Cardiac muscle cell (in vitro differentiated cells and primary cell): ENCODE measurements at regions not wholly inside any gene's neighbourhood (a gene's known extent, or its start where the extent isn't known, plus 50 kb on each side); places are given as distances from the start of the nearest gene placed in this dataset.

Source experiments
- DNase-seq, 2 donors: peaks; one replicate each; pipeline versions ENCODE4 v3.0.0 to v3.0.0-alpha.2; 2010 to 2017; ENCODE audit warnings: low read depth in 1 of 2, low spot score in 1 of 2
- H3K27ac ChIP-seq: fragments of 200-600 bp; sonication (generic); 2 replicates; pipeline ENCODE4 v1.5.1; 2016
- H3K27me3 ChIP-seq: fragments of 200-600 bp; sonication (generic); 2 replicates; pipeline ENCODE4 v1.6.0; 2016; ENCODE audit warnings: control low read depth
- H3K36me3 ChIP-seq: fragments of 200-600 bp; sonication (generic); 2 replicates; pipeline ENCODE4 v1.5.1; 2016; ENCODE audit warnings: control low read depth
- H3K4me1 ChIP-seq: fragments of 200-600 bp; sonication (generic); 2 replicates; pipeline ENCODE4 v1.8.1; 2017; ENCODE audit warnings: low read depth, mild to moderate bottlenecking, mixed run types
- H3K4me3 ChIP-seq: fragments of 200-600 bp; sonication (generic); 2 replicates; pipeline ENCODE4 v1.5.1; 2016; ENCODE audit warnings: mild to moderate bottlenecking
- H3K9me3 ChIP-seq: fragments of 200-600 bp; sonication (generic); 2 replicates; pipeline ENCODE4 v1.5.1; 2017; ENCODE audit warnings: low read depth, mild to moderate bottlenecking, control low read depth
- TF ChIP-seq, protein P1 (sequence below): IDR thresholded peaks from 2 replicates; pipeline ENCODE4 v1.5.1; 2012; ENCODE audit warnings: low read depth, mild to moderate bottlenecking, low read length

DNA sequence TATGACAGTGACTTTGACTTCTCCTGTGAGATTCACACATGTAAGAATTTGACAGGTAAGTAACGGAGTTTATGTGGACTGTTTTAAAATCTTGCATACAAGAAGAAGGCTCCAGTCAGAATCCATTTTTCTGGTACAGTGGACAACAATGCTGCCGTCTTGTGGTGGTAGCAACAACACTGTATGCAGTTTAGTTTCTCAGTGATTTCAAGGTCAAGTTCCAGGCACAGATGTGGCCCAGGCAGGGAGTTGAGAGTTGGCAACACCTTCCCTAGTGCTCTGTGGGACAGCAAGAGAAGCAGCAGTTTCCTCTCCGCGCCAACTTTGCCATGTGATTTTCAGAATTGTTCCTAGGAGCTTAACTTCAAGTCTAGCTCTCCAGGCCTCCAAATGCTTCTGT, 56.0 kb upstream of the STPG2 start:
- no peak overlapping the region for H3K4me3 ChIP-seq
- H3K36me3 ChIP-seq, result no peaks in the 10 kb centered on the region
- H3K27me3 ChIP-seq, result no peaks in the 10 kb centered on the region
- DNase-seq, result peak in 1 of 2 donors; percentile 11
- peaks cover 7% of the 10 kb centered on the region for H3K4me1 ChIP-seq
- no peak overlapping the region for H3K27ac ChIP-seq
- H3K9me3 ChIP-seq, result no peaks in the 10 kb centered on the region
- TF ChIP-seq, protein P1, sequence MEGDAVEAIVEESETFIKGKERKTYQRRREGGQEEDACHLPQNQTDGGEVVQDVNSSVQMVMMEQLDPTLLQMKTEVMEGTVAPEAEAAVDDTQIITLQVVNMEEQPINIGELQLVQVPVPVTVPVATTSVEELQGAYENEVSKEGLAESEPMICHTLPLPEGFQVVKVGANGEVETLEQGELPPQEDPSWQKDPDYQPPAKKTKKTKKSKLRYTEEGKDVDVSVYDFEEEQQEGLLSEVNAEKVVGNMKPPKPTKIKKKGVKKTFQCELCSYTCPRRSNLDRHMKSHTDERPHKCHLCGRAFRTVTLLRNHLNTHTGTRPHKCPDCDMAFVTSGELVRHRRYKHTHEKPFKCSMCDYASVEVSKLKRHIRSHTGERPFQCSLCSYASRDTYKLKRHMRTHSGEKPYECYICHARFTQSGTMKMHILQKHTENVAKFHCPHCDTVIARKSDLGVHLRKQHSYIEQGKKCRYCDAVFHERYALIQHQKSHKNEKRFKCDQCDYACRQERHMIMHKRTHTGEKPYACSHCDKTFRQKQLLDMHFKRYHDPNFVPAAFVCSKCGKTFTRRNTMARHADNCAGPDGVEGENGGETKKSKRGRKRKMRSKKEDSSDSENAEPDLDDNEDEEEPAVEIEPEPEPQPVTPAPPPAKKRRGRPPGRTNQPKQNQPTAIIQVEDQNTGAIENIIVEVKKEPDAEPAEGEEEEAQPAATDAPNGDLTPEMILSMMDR, result no peak

DNA sequence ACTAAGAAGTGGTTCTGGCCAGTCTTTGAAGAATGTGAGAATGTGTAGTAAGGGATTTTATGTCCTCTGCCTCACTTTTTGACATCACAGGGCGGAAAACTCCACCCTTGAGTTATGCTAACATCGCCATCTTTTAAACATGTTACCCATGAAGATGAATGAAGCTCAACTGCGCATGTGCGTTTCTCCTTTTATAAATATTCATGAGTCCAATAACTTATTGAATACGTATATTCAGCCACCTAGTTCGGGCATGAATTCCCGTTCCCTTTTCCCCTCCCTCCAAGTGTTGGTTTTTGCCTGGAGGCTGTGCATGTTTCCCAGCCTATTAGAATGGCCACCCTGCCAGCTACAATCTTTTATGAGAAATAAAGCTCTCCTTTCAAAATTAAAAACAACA, 51.7 kb upstream of the STPG2 start:
- TF ChIP-seq, protein P1, result no peak
- Histone ChIP-seq H3K4me3 (no peak overlapping the region), H3K4me1 (no peaks in the 10 kb centered on the region), H3K36me3 (no peaks in the 10 kb centered on the region), H3K27ac (no peak overlapping the region), H3K27me3 (no peaks in the 10 kb centered on the region), H3K9me3 (no peaks in the 10 kb centered on the region)
- DNase-seq, result no peak

DNA sequence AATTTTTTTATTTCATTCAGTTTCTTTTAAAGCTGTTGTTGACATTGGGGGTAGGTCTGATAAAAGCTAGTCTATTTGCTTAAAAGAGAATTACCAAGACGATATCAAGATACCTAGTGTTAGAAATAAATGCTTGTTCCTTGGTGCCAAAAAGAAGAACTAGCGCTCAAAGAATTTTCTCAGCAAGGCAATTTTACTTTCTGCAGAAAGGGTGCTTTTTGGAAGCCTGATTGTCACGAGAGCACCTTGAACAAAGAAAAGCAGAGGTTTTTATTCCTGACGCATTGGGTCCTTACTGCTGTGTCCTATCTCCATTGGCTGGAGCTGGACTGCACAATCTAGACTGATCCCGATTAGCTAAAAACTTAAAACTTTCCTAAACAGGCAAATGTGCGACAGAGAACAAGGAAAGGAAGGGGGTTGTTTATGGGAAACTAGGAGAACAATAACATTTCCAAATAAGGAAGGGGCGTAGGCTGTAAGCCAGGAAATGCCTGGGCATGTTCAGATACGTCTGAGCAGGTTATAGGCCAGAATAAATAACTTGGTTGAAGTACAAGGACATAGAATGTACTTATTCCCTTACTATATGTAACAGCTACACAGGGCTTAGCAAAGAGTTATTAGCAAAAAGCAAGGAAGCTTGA, 50.3 kb upstream of the STPG2 start:
- TF ChIP-seq, protein P1, result no peak
- DNase-seq, result no peak
- H3K36me3 ChIP-seq, result no peaks in the 10 kb centered on the region
- H3K4me1 ChIP-seq, result no peaks in the 10 kb centered on the region
- H3K4me3 ChIP-seq, result no peak overlapping the region
- H3K9me3 ChIP-seq, result no peaks in the 10 kb centered on the region
- H3K27me3 ChIP-seq, result no peaks in the 10 kb centered on the region
- H3K27ac ChIP-seq, result no peak overlapping the region
